Brain pericyte (primary cell): ENCODE measurements at regions not wholly inside any gene's neighbourhood (a gene's known extent, or its start where the extent isn't known, plus 50 kb on each side); places are given as distances from the start of the nearest gene placed in this dataset.
"Not testable (repeated sequence)": the region's sequence is repeated elsewhere in the genome, so short reads cannot be mapped to it uniquely, and the experiment has no call there.

Experiments
- DNase-seq: peaks from one replicate; pipeline ENCODE4 v3.0.0-alpha.2; 2012; ENCODE audit warnings: low read depth, low spot score

DNA sequence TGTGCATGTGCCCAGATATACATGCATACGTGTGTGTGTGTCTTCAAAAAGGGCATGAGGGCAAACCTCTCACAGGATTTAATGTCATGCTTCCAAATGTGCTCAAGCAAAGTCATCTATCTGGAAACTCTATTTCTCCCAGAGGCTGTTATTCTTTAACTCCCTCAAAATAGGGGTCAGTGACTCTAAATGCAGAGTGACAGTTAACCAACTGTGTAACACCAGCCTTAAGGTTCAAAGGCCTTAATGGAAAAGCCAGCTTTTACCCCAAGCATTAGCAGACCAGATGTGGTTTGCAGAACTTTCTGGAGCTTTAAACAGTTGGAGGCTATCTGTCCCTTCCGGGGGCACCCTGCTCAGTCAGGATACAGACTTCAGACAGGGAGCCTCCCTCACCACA is 70.4 kb upstream of the SLC7A14 start:
- DNase-seq: no peak

DNA sequence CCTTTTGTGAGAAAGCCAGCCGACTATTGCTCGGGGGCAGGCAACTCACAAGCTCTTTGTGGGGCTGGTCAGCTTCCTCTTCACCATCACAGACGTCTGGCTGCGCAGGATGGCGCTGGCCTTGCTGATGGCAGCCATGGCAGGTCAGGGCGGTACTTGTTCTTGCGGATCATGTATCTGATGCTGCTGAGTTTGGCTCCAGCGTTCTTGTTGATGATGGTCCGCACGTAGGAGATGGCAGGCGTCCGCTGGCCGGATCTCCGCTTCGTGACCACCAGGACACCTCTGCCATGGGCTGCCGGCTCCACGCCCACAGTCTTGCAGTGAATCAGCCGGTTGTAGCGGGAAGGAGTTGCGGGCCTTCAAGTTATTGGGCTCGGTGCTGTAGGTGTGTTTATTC is 67.9 kb upstream of the SLC7A14 start:
- no peak for DNase-seq

DNA sequence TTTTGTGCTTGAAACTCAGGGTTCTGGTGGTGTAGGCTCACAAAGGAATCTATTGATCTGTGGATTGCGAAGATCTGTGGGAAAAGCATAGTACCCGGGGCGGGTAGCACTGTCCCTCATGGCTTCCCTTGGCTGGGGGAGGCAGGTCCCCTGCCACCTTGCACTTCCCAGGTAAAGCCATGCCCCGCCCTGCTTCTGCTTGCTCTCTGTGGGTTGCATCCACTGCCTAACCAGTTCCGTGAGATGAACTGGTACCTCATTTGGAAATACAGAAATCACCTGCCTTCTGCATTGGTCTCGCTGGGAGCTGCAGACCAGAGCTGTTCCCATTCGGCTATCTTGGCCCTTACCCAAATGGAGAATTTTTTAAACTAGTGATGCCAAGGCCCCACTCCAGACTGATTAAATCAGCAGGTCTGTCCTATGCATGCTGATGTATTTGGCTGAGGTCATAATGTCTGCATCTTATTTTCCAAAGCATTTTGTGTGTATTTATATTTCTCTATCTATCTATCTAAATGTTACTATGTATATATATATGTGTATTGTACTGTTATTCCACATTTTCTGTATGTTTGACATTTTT is 65.5 kb upstream of the SLC7A14 start:
- DNase-seq: no peak

DNA sequence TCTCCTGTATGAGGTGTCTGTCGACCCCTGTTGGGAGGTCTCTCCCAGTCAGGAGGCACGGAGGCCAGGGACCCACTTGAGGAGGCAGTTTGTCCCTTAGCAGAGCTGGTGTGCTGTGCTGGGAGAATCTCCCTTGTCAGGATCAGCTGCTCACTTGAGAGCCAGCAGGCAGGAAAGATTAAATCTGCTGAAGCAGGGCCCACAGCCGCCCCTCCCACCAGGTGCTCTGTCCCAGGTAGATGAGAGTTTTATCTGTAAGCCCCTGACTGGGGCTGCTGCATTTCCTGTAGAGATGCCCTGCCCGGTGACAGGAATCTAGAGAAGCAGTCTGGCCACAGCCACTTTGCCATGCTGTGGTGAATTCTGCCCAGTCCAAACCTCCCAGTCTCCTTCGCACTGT is 64.7 kb upstream of the SLC7A14 start:
- DNase-seq: not testable (repeated sequence)

DNA sequence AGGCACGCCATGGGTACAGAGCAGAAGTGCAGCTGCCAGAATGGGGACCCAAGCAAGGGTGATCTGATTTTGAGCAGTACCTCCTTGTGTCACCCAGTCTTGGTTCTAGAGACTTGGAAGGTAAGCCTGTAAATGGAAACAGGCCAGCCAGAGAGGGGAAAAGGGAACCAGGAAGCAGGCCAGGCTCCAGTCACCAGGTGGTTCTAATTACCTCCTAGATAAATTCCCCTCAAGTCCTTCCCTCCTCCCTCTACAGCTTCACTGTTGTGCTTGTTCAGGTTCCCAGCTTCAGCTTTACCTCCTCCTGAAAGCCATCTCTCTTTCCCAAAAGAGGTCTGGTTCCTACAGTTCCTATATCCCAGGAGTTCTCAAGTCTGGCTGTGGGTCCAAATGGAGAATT is 58.8 kb upstream of the SLC7A14 start:
- DNase-seq: no peak

DNA sequence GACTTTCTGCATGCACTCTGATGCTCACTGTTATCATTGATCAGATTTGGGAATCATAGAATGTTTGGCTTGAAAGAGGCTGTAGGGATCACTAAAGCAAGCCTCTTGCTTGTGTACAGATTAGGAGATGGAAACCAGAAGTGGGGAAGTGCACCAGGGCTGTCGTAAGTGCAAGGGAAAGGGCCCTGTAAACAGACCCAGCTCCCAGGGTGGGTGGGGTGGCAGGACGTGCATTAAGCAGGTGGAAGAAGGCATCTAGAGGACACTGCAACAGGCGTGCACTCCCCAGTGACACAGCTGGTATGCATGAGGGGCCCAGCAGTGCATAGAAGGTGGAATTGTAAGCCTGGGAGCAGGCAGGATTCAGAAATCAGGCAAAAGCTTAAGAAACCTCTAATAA is 58.0 kb upstream of the SLC7A14 start:
- DNase-seq: no peak

DNA sequence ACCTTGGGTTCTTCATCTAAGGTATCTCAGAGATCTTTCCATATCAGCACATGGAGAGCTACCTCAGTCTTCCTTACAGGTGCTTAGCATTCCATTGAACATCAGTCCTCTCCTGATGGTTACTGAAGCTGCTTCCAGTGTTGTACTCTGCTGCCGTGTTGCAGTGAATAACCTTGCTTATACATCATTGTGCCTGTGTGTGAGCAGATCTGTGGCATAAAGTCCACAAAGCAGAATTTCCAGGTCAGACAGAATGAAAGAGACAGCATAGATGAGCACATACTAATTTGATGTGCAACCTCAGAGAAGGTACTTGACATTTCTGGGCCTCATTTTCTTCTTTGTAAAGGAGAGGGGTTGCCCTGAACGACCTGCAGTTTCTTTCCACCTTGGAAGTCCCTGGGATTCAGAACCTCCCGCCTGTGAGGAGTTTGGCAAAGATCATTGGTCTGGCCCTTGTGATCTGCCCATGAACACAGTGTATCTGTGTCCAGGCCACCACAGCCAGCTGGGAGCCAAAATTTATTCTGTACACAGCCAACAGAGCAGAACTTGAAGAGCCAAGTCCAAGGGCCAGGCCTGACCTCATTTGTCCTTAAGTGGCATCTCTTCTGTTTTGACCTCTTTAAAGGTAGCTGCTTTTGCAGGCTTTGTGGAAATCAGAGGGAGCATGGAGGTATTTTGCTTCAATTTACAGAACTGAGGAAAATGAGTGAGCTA is 57.2 kb upstream of the SLC7A14 start:
- no peak for DNase-seq

DNA sequence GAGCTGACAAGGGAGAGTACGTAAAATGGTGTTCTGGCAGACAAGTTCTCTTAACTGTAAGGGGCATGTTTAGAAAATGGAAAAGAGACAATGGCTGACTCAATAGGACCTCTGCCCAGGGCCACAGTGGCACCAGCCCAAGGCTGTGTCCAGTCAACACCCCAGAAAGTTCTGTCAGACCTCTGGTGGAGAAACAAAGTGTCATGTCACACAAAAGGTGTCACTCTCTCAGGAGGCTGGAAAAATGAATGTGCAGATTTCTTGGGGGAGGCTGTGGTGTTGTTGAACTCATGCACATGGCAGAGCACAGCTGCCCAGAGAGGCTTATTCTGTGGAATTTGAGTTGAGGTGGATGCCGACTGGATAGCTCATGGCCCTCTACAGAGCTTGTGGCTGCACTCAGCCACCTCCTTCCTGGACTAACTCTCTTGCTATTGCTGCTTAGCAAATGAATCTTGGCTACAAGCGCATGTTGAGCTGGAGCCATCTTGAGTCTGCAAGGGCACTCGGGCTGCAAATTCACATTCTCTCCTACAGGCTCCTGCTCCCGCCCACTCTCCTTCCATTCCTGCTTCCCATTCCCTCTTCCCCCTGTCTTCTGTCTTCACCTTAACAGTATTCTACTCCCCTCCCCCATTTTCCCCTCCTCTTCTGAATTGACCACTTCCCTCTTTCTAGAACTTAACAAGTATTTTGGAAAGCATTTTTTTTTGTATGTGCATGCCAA is 55.8 kb upstream of the SLC7A14 start:
- DNase-seq: no peak

DNA sequence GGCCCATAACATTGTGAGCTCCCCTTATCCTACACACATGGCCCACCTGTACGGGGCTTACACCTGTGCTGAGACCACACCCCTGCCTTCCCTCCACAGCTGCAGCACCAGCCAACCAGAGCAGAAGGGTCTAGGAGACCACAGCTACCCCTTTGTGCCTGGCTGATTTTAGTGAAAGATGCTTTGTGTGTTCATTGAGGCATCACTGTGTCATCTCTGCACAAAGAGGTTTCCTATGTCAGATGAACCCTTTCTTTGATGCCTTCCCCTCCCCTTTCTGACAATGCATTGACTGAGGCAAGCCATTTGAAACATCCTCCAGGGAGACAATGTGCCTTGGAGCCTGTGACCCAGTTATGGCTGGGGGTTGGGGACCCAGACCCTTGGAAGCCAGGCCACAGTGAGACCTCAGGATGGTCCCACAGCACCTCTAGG is 54.9 kb upstream of the SLC7A14 start:
- no peak for DNase-seq

DNA sequence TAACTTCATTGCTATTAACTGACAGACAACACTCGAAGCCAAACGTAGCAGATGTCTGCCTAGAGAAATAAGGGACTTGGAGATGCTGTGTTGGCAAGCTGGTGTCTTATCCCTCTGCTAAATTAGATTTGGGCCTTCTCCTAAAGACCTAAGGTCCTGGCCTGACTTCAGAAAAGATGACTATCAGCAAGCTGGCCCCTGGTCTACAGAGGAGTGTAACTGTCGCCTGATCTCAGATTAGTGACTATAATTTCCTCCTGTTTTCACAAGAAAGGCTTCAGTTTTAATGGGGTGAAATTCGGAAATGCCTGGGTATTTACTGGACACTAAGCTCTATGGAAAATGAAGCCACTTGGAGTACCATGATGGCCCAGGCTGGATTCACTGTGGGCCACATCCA is 53.1 kb upstream of the SLC7A14 start:
- DNase-seq: no peak

DNA sequence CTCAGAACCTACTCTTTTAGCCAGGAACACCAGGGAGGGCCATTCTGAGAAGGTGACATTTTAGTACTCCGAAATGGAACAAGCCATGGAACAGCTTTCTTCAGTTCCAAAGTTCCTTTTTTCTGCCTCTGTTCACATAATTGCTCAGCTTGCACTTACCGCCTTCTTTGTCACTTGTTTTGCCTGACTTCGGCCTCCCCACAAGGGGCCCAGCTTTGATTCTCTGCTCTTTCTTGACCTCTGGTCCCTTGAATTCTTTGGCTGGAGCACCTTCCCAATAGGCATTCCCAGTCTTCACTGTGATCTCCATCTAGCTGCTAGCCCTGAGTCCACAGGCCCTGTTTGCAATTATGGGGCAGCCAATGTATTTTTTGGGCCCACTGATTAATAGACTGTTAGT is 51.4 kb upstream of the SLC7A14 start:
- no peak for DNase-seq

DNA sequence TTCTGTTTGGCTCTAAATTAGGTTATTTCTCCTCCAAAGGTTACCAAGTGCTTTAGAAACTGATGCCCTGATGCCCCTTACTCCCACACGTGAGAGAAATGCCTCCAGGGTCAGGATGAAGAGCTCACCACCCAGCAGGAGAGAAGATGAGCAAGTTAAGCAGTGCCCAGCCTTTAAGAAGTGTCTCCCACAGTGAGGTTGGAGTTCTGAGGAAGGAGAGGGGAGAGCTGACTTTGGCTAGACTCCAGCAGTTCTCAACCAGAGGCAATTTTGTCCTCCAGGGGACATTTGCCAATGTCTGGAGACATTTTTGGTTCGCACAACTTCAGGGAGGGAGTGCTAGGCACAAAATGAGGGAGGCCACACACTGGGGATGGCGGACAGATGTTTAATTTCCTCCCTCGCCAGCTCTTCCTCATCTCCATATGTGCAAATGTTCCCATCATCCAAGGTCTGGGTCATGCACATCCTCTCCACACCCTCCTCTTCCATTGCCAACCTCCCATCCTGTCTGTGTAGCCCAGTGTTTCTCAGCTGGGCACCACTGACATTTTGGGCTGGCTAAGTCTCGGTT is 50.6 kb upstream of the SLC7A14 start:
- no peak for DNase-seq
